LNCaP clone FGC (cell line): ENCODE measurements at regions not wholly inside any gene's neighbourhood (a gene's known extent, or its start where the extent isn't known, plus 50 kb on each side); places are given as distances from the start of the nearest gene placed in this dataset.

Experiments used
- DNase-seq: peaks from one replicate; pipeline ENCODE4 v3.0.0-alpha.2; 2011; ENCODE audit warnings: low read depth
- H3K4me3 ChIP-seq: 2 replicates; pipeline ENCODE4 v1.5.1; 2011; ENCODE audit warnings: mild to moderate bottlenecking, low read depth, low read length, control low read depth
- TF ChIP-seq, protein P1 (sequence below): IDR thresholded peaks from 2 replicates; pipeline ENCODE4 v1.5.1; 2012; ENCODE audit warnings: mild to moderate bottlenecking; ENCODE audit not compliant: control insufficient read depth, insufficient read depth; ENCODE audit errors: extremely low read depth

GRCh38 chr17:404703-405102 lies 52.1 kb upstream of the RPH3AL start:
- H3K4me3 ChIP-seq = no peak overlapping the region
- TF ChIP-seq, protein P1, sequence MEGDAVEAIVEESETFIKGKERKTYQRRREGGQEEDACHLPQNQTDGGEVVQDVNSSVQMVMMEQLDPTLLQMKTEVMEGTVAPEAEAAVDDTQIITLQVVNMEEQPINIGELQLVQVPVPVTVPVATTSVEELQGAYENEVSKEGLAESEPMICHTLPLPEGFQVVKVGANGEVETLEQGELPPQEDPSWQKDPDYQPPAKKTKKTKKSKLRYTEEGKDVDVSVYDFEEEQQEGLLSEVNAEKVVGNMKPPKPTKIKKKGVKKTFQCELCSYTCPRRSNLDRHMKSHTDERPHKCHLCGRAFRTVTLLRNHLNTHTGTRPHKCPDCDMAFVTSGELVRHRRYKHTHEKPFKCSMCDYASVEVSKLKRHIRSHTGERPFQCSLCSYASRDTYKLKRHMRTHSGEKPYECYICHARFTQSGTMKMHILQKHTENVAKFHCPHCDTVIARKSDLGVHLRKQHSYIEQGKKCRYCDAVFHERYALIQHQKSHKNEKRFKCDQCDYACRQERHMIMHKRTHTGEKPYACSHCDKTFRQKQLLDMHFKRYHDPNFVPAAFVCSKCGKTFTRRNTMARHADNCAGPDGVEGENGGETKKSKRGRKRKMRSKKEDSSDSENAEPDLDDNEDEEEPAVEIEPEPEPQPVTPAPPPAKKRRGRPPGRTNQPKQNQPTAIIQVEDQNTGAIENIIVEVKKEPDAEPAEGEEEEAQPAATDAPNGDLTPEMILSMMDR = no peak
- no peak for DNase-seq
